Astrocyte (in vitro differentiated cells and primary cell): ENCODE measurements at regions not wholly inside any gene's neighbourhood (a gene's known extent, or its start where the extent isn't known, plus 50 kb on each side); places are given as distances from the start of the nearest gene placed in this dataset.

ENCODE experiments used
- DNase-seq: peaks from one replicate; pipeline ENCODE4 v3.0.0-alpha.2; 2010; ENCODE audit warnings: low read depth
- FAIRE-seq: peaks from 2 replicates; lab custom pipeline; 2011; peaks lifted over from hg19 to GRCh38; lab: Jason Lieb, UNC
- H2AFZ ChIP-seq: 2 replicates; pipeline ENCODE4 v1.6.0; 2012; ENCODE audit warnings: low read depth, low read length, inconsistent platforms
- H3K27ac ChIP-seq: 2 replicates; pipeline ENCODE4 v1.5.1; 2011; ENCODE audit warnings: low read depth, low read length, inconsistent platforms
- H3K27me3 ChIP-seq: 2 replicates; pipeline ENCODE4 v1.6.0; 2011; ENCODE audit warnings: low read length, inconsistent platforms; ENCODE audit not compliant: insufficient read depth
- H3K36me3 ChIP-seq: 2 replicates; pipeline ENCODE4 v1.5.1; 2011; ENCODE audit warnings: low read length, inconsistent platforms; ENCODE audit not compliant: insufficient read depth
- H3K4me1 ChIP-seq: 2 replicates; pipeline ENCODE4 v1.5.1; 2011; ENCODE audit warnings: low read length, inconsistent platforms; ENCODE audit not compliant: insufficient read depth
- H3K4me2 ChIP-seq: 2 replicates; pipeline ENCODE4 v1.6.0; 2012; ENCODE audit warnings: low read length, inconsistent platforms
- H3K4me3 ChIP-seq: 2 replicates; pipeline ENCODE4 v1.5.1; 2011; ENCODE audit warnings: low read depth, mild to moderate bottlenecking, low read length, inconsistent platforms; ENCODE audit not compliant: insufficient read depth
- H3K79me2 ChIP-seq: 2 replicates; pipeline ENCODE4 v1.6.0; 2012; ENCODE audit warnings: mild to moderate bottlenecking, low read length, inconsistent platforms; ENCODE audit not compliant: insufficient read depth
- H3K9ac ChIP-seq: 2 replicates; pipeline ENCODE4 v1.6.0; 2012; ENCODE audit warnings: mild to moderate bottlenecking, low read length, inconsistent platforms
- H3K9me3 ChIP-seq: 2 replicates; pipeline ENCODE4 v1.5.1; 2012; ENCODE audit warnings: low read depth, mild to moderate bottlenecking, low read length, inconsistent platforms; ENCODE audit not compliant: insufficient read depth
- H4K20me1 ChIP-seq: 2 replicates; pipeline ENCODE4 v1.6.0; 2012; ENCODE audit warnings: low read length, inconsistent platforms; ENCODE audit not compliant: insufficient read depth
- H3K27ac Mint-ChIP-seq: one replicate; pipeline ENCODE4 v1.8.0; 2021; ENCODE audit warnings: mild to moderate bottlenecking, mixed read lengths; ENCODE audit not compliant: unreplicated experiment
- H3K27me3 Mint-ChIP-seq: one replicate; pipeline ENCODE4 v1.8.0; 2021; ENCODE audit warnings: low read depth, mixed read lengths; ENCODE audit not compliant: unreplicated experiment
- H3K36me3 Mint-ChIP-seq: one replicate; pipeline ENCODE4 v1.8.0; 2021; ENCODE audit warnings: low read depth, mixed read lengths; ENCODE audit not compliant: unreplicated experiment
- H3K4me1 Mint-ChIP-seq: one replicate; pipeline ENCODE4 v1.8.0; 2021; ENCODE audit warnings: low read depth, mixed read lengths; ENCODE audit not compliant: unreplicated experiment
- H3K4me3 Mint-ChIP-seq: one replicate; pipeline ENCODE4 v1.8.0; 2021; ENCODE audit warnings: mild to moderate bottlenecking, moderate library complexity, mixed read lengths; ENCODE audit not compliant: unreplicated experiment
- H3K9me3 Mint-ChIP-seq: one replicate; pipeline ENCODE4 v1.8.0; 2021; ENCODE audit warnings: mild to moderate bottlenecking, mixed read lengths; ENCODE audit not compliant: unreplicated experiment
- CTCF ChIP-seq: IDR thresholded peaks from 2 replicates; pipeline ENCODE4 v1.5.1; 2011; ENCODE audit warnings: low read depth, mild to moderate bottlenecking, inconsistent platforms, low read length, moderate library complexity; ENCODE audit not compliant: insufficient read depth
- EZH2 ChIP-seq: IDR thresholded peaks from 2 replicates; pipeline ENCODE4 v1.6.1; 2012; ENCODE audit warnings: mild to moderate bottlenecking, low read length, inconsistent platforms; ENCODE audit not compliant: insufficient read depth

GRCh38 chr2:56757884-56758545 is 574.2 kb downstream of the CCDC85A start:
- no peak overlapping the region for H3K4me3 ChIP-seq
- no peaks in the 10 kb centered on the region for H4K20me1 ChIP-seq
- no peak overlapping the region for H3K27ac ChIP-seq
- DNase-seq (no peak), FAIRE-seq (peak; percentile 32)
- H3K79me2 ChIP-seq, result no peaks in the 10 kb centered on the region
- no peak overlapping the region for H3K4me3 Mint-ChIP-seq
- no peaks in the 10 kb centered on the region for H3K27me3 Mint-ChIP-seq
- TF ChIP-seq CTCF (no peak), EZH2 (no peak)
- no peaks in the 10 kb centered on the region for H3K36me3 ChIP-seq
- H2AFZ ChIP-seq, result no peak overlapping the region
- H3K27me3 ChIP-seq, result no peaks in the 10 kb centered on the region
- no peaks in the 10 kb centered on the region for H3K36me3 Mint-ChIP-seq
- H3K9ac ChIP-seq, result no peak overlapping the region
- no peaks in the 10 kb centered on the region for H3K9me3 ChIP-seq
- H3K4me1 Mint-ChIP-seq, result no peaks in the 10 kb centered on the region
- peaks cover 3% of the 10 kb centered on the region for H3K9me3 Mint-ChIP-seq
- H3K4me2 ChIP-seq, result no peak overlapping the region
- H3K27ac Mint-ChIP-seq, result no peak overlapping the region
- no peaks in the 10 kb centered on the region for H3K4me1 ChIP-seq

DNA sequence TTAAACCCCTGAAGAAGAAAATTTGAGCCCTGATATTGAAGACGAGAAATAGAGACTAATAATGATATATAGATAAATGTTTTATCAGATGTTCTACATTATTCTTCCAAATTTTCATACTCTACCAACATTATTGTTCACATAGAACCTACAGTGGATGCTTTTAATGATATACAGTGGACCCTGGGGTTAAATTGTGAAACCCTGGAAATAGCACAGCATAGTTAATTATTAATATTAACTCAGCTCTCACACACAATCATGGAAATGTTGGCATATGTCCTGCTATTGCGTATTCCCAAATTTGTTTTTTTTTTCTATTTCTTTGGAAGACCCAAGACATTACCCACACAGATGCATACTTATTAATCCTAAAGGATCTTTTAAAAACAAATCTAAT is 579.9 kb downstream of the CCDC85A start:
- Mint-ChIP-seq H3K9me3 (peaks cover 3% of the 10 kb centered on the region), H3K27ac (no peak overlapping the region), H3K4me3 (no peak overlapping the region), H3K4me1 (no peaks in the 10 kb centered on the region), H3K36me3 (no peaks in the 10 kb centered on the region), H3K27me3 (no peaks in the 10 kb centered on the region)
- Histone ChIP-seq H3K9me3 (no peaks in the 10 kb centered on the region), H3K36me3 (no peaks in the 10 kb centered on the region), H3K27me3 (no peaks in the 10 kb centered on the region), H3K4me1 (no peaks in the 10 kb centered on the region), H3K4me2 (no peak overlapping the region), H3K9ac (no peak overlapping the region), H4K20me1 (no peaks in the 10 kb centered on the region), H2AFZ (no peak overlapping the region), H3K27ac (no peak overlapping the region), H3K79me2 (no peaks in the 10 kb centered on the region), H3K4me3 (no peak overlapping the region)
- TF ChIP-seq EZH2, result no peak
- no peak for TF ChIP-seq CTCF
- FAIRE-seq, result no peak
- DNase-seq, result no peak

DNA sequence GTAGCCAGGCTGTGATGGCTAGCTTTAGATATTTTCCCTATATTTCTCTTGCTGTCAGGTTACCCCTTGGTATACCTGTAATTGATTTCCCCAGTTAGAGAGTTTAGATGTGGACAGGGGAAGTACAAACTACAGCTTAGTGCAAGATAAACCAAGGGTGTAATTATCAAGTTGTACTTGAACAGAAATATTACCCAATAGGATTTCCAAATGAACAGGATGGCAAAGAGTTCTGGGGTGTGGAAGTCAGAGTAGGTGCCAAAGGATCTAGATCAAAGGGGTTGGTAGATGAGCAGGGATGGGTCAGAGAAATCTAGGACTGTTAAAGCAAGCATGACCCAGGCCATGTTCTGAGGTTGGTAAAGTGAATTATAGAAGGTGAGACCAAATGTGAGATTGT is 585.2 kb downstream of the CCDC85A start:
- DNase-seq, result no peak
- TF ChIP-seq EZH2 (no peak), CTCF (no peak)
- peaks cover 7% of the 10 kb centered on the region for H3K4me1 Mint-ChIP-seq
- Histone ChIP-seq H4K20me1 (no peaks in the 10 kb centered on the region), H3K27me3 (no peaks in the 10 kb centered on the region), H3K9me3 (no peaks in the 10 kb centered on the region), H3K27ac (no peak overlapping the region), H3K4me3 (no peak overlapping the region), H3K4me2 (no peak overlapping the region), H2AFZ (no peak overlapping the region), H3K79me2 (no peaks in the 10 kb centered on the region), H3K4me1 (no peaks in the 10 kb centered on the region), H3K36me3 (no peaks in the 10 kb centered on the region), H3K9ac (no peak overlapping the region)
- no peak overlapping the region for H3K27ac Mint-ChIP-seq
- no peaks in the 10 kb centered on the region for H3K9me3 Mint-ChIP-seq
- no peaks in the 10 kb centered on the region for H3K27me3 Mint-ChIP-seq
- H3K4me3 Mint-ChIP-seq, result no peak overlapping the region
- FAIRE-seq, result no peak
- no peaks in the 10 kb centered on the region for H3K36me3 Mint-ChIP-seq
